ENCODE measurements at regions not wholly inside any gene's neighbourhood (a gene's known extent, or its start where the extent isn't known, plus 50 kb on each side); places are given as distances from the start of the nearest gene placed in this dataset.

DNA sequence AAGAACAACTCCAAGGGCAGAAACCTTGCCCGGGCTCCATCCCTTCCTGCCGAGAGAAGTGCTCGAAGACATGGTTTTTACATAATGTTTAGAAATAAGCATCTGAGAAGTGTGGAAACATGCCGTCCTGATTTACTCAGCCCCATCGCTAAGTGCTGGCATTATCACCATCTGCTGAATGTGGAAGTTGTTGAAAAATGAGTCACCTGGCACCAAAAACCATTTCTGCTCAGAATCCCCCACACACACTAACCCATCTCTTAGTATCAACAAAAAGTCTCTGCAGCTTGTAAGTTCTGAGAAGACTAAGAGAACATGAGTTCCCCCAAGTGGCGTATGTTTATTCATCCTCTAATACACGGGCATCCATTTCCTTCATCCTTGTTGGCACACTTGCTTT lies 51.0 kb upstream of the ARL8B start:
- DNase-seq: no peak

GRCh38 chr3:5072100-5072816 lies 49.8 kb upstream of the ARL8B start:
- no peak for DNase-seq

Measured in central memory CD4-positive, alpha-beta T cell (primary cell).